Sigmoid colon (tissue), 6 donors: ENCODE measurements at regions not wholly inside any gene's neighbourhood (a gene's known extent, or its start where the extent isn't known, plus 50 kb on each side); places are given as distances from the start of the nearest gene placed in this dataset.
"Not testable (repeated sequence)": the region's sequence is repeated elsewhere in the genome, so short reads cannot be mapped to it uniquely, and the experiment has no call there.

ENCODE experiments used
- DNase-seq: peaks from one replicate; pipeline ENCODE4 v3.0.0-alpha.2; 2019
- H3K27ac ChIP-seq, 4 donors: fragments of 200-600 bp; sonication (generic); one replicate each; pipeline ENCODE4 v1.5.1; 2016 to 2019; ENCODE audit warnings: mild to moderate bottlenecking in 1 of 4
- H3K27me3 ChIP-seq, 3 donors: fragments of 200-600 bp; sonication (generic); one replicate each; pipeline ENCODE4 v1.5.1; 2019; ENCODE audit warnings: mild to moderate bottlenecking in 1 of 3
- H3K36me3 ChIP-seq, 4 donors: fragments of 200-600 bp; sonication (generic); one replicate each; pipeline ENCODE4 v1.5.1; 2016 to 2019
- H3K4me1 ChIP-seq, 4 donors: fragments of 200-600 bp; sonication (generic); one replicate each; pipeline ENCODE4 v1.5.1; 2017 to 2019
- H3K4me3 ChIP-seq, 4 donors: fragments of 200-600 bp; sonication (generic); one replicate each; pipeline ENCODE4 v1.5.1; 2017 to 2019; ENCODE audit warnings: mild to moderate bottlenecking in 2 of 4, moderate library complexity in 1 of 4
- H3K9me3 ChIP-seq, 4 donors: fragments of 200-600 bp in 3 of 4; sonication (generic) in 3 of 4; one replicate each; pipeline versions ENCODE4 v1.5.1 to v1.6.1; 2013 to 2019
- WGBS, 2 donors: extraction: QIAGEN DNeasy Blood & Tissue Kit; methylation state at CpG; one replicate each; pipeline ENCODE4 v1.1.7; 2013; 5-methylcytosine and 5-hydroxymethylcytosine counted together
- intact Hi-C: fragments of 100-400 bp; cut with DNase I; formaldehyde crosslinking; loops from one replicate; pipeline ENCODE4 v1.15.1; 2023
- small RNA-seq, 3 donors: library from RNA; depleted of rRNA; stranded (forward); fragments of <200 nt; gene quantifications; one replicate each; pipeline ENCODE3, GENCODE V24; 2016
- donor health status: healthy with polysubstance abuse.
- donor health status: healthy.

DNA sequence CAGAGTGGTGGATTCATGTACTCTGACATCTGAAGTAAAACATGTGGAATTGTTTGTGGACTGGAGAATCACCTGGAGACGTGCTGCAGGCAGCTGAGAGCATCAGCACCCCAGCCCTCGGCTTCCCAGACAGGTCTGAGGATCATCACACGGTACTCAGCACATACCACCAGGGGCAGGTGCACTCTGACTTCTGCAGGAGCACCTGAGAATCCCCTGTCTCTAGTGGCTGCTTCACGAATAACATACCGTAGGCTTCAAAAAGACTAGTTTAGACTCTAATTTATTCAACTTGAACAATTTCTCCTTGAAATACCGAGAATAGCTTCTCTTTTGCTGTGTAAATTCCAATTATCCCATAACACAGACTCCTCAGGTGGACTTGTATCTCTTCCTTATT is 627.5 kb downstream of the RPIA start:
- H3K4me1 ChIP-seq, intact Hi-C loops, H3K9me3 ChIP-seq, H3K36me3 ChIP-seq, H3K4me3 ChIP-seq, H3K27me3 ChIP-seq, DNase-seq, H3K27ac ChIP-seq: not testable (repeated sequence)
- no CpG with 5 or more reads among the region's 6 CpGs for WGBS, 2 donors

- DNase-seq, H3K4me3 ChIP-seq, H3K27me3 ChIP-seq, intact Hi-C loops, H3K36me3 ChIP-seq, H3K4me1 ChIP-seq, H3K27ac ChIP-seq, H3K9me3 ChIP-seq: not testable (repeated sequence)
- 37 to 51% methylated on average over 2 of the region's 7 CpGs for WGBS, 2 donors
These were observed 634.4 kb downstream of the RPIA start for GRCh38 chr2:89325894-89326293.

- H3K36me3 ChIP-seq, H3K27me3 ChIP-seq, H3K4me1 ChIP-seq, H3K27ac ChIP-seq, intact Hi-C loops, H3K9me3 ChIP-seq, DNase-seq, H3K4me3 ChIP-seq: not testable (repeated sequence)
- WGBS, 2 donors = no CpG with 5 or more reads among the region's 2 CpGs
These were observed 635.0 kb downstream of the RPIA start for GRCh38 chr2:89326455-89326854.

DNA sequence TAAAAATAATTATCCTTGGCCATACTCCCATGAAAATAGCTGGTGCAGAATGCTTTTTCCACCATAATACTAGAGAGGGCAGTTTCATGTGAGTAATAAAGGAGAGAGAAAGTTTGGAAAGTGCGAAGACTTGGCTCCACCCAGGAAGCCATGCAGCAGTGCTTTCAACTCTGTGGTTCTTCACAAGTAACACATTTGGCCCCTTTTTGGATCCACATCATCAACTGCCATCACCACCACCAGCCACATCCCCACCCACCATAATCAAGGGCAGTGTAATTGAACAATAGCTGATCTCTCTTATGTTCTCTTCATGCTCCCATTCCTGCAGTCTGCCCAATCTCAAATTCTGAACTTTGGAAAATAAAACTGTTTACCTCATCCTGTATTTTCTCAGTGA is 637.3 kb downstream of the RPIA start:
- no CpG with 5 or more reads among the region's 1 CpG for WGBS, 2 donors
- H3K27me3 ChIP-seq, H3K4me3 ChIP-seq, H3K27ac ChIP-seq, H3K9me3 ChIP-seq, H3K36me3 ChIP-seq, intact Hi-C loops, DNase-seq, H3K4me1 ChIP-seq: not testable (repeated sequence)

Small RNAs in the stretch of these regions (small RNA-seq; reads per million reads assigned to genes)
- gene IGKJ1 (0 reads per million in 3 donors), gene IGKJ3 (0 reads per million in 3 donors), gene IGKJ4 (0 reads per million in 3 donors), gene IGKJ5 (0 reads per million in 3 donors), gene IGKV1-35 (0 reads per million in 3 donors), gene IGKV2-19 (0 reads per million in 3 donors), gene IGKV2-36 (0 reads per million in 3 donors), gene IGKV2-38 (0 reads per million in 3 donors), gene IGKV3-25 (0 reads per million in 3 donors), gene IGKV7-3 (0 reads per million in 3 donors), gene MIR4436A (0 reads per million in 3 donors)
